HG03280 (cell line): ENCODE measurements at regions not wholly inside any gene's neighbourhood (a gene's known extent, or its start where the extent isn't known, plus 50 kb on each side); places are given as distances from the start of the nearest gene placed in this dataset.
"Not testable (repeated sequence)": the region's sequence is repeated elsewhere in the genome, so short reads cannot be mapped to it uniquely, and the experiment has no call there.

Experiments used
- ATAC-seq: cut with Tn5 transposase; IDR thresholded peaks from one replicate; pipeline ENCODE4 v1.9.1; 2021; ENCODE audit warnings: mild to moderate bottlenecking, moderate library complexity; ENCODE audit not compliant: unreplicated experiment

- ATAC-seq = no peak
These were observed 94.7 kb upstream of the ERRFI1 start for GRCh38 chr1:8120693-8121260.

- not testable (repeated sequence) for ATAC-seq
These were observed 92.6 kb upstream of the ERRFI1 start for GRCh38 chr1:8118736-8119135.

- ATAC-seq = no peak
These were observed 91.9 kb upstream of the ERRFI1 start for GRCh38 chr1:8118031-8118451.

- ATAC-seq = no peak
These were observed 90.8 kb upstream of the ERRFI1 start for GRCh38 chr1:8116894-8117264.

- ATAC-seq = no peak
These were observed 89.7 kb upstream of the ERRFI1 start for GRCh38 chr1:8115769-8116167.

- ATAC-seq = no peak
These were observed 89.1 kb upstream of the ERRFI1 start for GRCh38 chr1:8115031-8115768.

GRCh38 chr1:8113262-8114220 is 87.4 kb upstream of the ERRFI1 start:
- no peak for ATAC-seq

- ATAC-seq = no peak
These were observed 86.6 kb upstream of the ERRFI1 start for GRCh38 chr1:8112611-8113261.

- no peak for ATAC-seq
These were observed 85.5 kb upstream of the ERRFI1 start for GRCh38 chr1:8111560-8111959.

GRCh38 chr1:8109216-8109615 is 83.1 kb upstream of the ERRFI1 start:
- ATAC-seq = no peak

GRCh38 chr1:8107897-8108296 is 81.8 kb upstream of the ERRFI1 start:
- no peak for ATAC-seq

- ATAC-seq = no peak
These were observed 78.4 kb upstream of the ERRFI1 start for GRCh38 chr1:8104278-8105236.

GRCh38 chr1:8097908-8098307 is 71.8 kb upstream of the ERRFI1 start:
- no peak for ATAC-seq

GRCh38 chr1:8097077-8097799 is 71.1 kb upstream of the ERRFI1 start:
- peak; percentile 81 for ATAC-seq

GRCh38 chr1:8096105-8097011 is 70.2 kb upstream of the ERRFI1 start:
- ATAC-seq = peak; percentile 8

GRCh38 chr1:8095584-8095983 is 69.5 kb upstream of the ERRFI1 start:
- no peak for ATAC-seq

GRCh38 chr1:8094481-8095241 is 68.6 kb upstream of the ERRFI1 start:
- ATAC-seq = no peak
